Tibial nerve (tissue), 4 donors: ENCODE measurements at regions not wholly inside any gene's neighbourhood (a gene's known extent, or its start where the extent isn't known, plus 50 kb on each side); places are given as distances from the start of the nearest gene placed in this dataset.

Experiments used
- DNase-seq, 2 donors: peaks; one replicate each; pipeline ENCODE4 v3.0.0-alpha.2; 2019; ENCODE audit warnings: low spot score in 2 of 2
- H3K27ac ChIP-seq, 4 donors: fragments of 200-600 bp; sonication (generic) in 3 of 4; one replicate each; pipeline ENCODE4 v1.5.1; 2017 to 2019; ENCODE audit warnings: mild to moderate bottlenecking in 1 of 4
- H3K27me3 ChIP-seq, 2 donors: fragments of 200-600 bp; sonication (generic) in 1 of 2; one replicate each; pipeline versions ENCODE4 v1.5.1 to v1.6.0; 2017 to 2019
- H3K36me3 ChIP-seq, 3 donors: fragments of 200-600 bp; sonication (generic); one replicate each; pipeline ENCODE4 v1.5.1; 2018 to 2019
- H3K4me1 ChIP-seq, 4 donors: fragments of 200-600 bp; sonication (generic) in 3 of 4; one replicate each; pipeline ENCODE4 v1.5.1; 2017 to 2019
- H3K4me3 ChIP-seq, 4 donors: fragments of 200-600 bp; sonication (generic) in 3 of 4; one replicate each; pipeline ENCODE4 v1.5.1; 2017 to 2019; ENCODE audit warnings: mild to moderate bottlenecking in 1 of 4, moderate library complexity in 1 of 4
- H3K9me3 ChIP-seq, 4 donors: fragments of 200-600 bp; sonication (generic) in 3 of 4; one replicate each; pipeline ENCODE4 v1.5.1; 2017 to 2019
- EP300 ChIP-seq, 2 donors: sonication (generic); formaldehyde crosslinking; IDR thresholded peaks; one replicate each; pipeline ENCODE4 v1.6.1; 2017; ENCODE audit warnings: antibody characterized with exemption in 2 of 2, mild to moderate bottlenecking in 1 of 2
- POLR2A ChIP-seq, 2 donors: fragments of 450-650 bp; IDR thresholded peaks; one replicate each; pipeline ENCODE4 v1.6.1; 2017; ENCODE audit warnings: antibody characterized with exemption in 2 of 2, mild to moderate bottlenecking in 2 of 2, moderate library complexity in 2 of 2
- WGBS, 2 donors: methylation state at CpG; one replicate each; pipeline ENCODE4 v1.1.5; 2018; 5-methylcytosine and 5-hydroxymethylcytosine counted together
- TF ChIP-seq, protein P1 (sequence below), 5 experiments: fragments of 200-600 bp in 3 of 5; fragments of 450-650 bp in 2 of 5; sonication (generic) in 3 of 5; IDR thresholded peaks; one replicate each; pipeline ENCODE4 v1.5.1; 2016 to 2019; ENCODE audit warnings: antibody characterized with exemption in 5 of 5, mild to moderate bottlenecking in 3 of 5, moderate library complexity in 2 of 5

DNA sequence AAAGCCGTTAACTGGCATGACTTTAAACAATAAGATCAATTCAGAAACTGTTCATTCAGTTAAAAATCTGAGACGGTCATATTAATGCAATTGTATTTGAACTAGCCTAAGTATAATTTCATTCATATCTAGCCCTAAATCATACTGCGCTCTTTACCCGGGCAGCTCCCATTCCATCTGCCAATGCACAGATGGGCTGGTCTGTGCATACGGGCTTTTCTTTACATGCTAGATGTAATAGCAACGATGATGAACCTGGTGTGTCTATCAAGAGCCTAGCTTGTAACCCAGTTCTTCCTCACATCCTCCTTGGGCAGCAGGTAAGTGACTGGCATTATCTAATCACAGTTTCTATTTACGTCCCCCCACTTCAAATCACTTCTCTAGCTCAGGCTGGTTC lies 631.5 kb upstream of the KLHL29 start:
- Histone ChIP-seq H3K27me3 (no peaks in the 10 kb centered on the region), H3K27ac (no peak overlapping the region), H3K9me3 (no peaks in the 10 kb centered on the region), H3K36me3 (no peaks in the 10 kb centered on the region), H3K4me3 (no peak overlapping the region), H3K4me1 (no peaks in the 10 kb centered on the region)
- no peak for DNase-seq
- TF ChIP-seq EP300 (IDR thresholded peaks at IDR 0.05) = no peak
- TF ChIP-seq, protein P1, sequence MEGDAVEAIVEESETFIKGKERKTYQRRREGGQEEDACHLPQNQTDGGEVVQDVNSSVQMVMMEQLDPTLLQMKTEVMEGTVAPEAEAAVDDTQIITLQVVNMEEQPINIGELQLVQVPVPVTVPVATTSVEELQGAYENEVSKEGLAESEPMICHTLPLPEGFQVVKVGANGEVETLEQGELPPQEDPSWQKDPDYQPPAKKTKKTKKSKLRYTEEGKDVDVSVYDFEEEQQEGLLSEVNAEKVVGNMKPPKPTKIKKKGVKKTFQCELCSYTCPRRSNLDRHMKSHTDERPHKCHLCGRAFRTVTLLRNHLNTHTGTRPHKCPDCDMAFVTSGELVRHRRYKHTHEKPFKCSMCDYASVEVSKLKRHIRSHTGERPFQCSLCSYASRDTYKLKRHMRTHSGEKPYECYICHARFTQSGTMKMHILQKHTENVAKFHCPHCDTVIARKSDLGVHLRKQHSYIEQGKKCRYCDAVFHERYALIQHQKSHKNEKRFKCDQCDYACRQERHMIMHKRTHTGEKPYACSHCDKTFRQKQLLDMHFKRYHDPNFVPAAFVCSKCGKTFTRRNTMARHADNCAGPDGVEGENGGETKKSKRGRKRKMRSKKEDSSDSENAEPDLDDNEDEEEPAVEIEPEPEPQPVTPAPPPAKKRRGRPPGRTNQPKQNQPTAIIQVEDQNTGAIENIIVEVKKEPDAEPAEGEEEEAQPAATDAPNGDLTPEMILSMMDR (IDR thresholded peaks at IDR 0.05) = no peak
- no peak for TF ChIP-seq POLR2A (IDR thresholded peaks at IDR 0.05)
- WGBS, 2 donors = 73 to 82% methylated on average over 7 of the region's 7 CpGs

DNA sequence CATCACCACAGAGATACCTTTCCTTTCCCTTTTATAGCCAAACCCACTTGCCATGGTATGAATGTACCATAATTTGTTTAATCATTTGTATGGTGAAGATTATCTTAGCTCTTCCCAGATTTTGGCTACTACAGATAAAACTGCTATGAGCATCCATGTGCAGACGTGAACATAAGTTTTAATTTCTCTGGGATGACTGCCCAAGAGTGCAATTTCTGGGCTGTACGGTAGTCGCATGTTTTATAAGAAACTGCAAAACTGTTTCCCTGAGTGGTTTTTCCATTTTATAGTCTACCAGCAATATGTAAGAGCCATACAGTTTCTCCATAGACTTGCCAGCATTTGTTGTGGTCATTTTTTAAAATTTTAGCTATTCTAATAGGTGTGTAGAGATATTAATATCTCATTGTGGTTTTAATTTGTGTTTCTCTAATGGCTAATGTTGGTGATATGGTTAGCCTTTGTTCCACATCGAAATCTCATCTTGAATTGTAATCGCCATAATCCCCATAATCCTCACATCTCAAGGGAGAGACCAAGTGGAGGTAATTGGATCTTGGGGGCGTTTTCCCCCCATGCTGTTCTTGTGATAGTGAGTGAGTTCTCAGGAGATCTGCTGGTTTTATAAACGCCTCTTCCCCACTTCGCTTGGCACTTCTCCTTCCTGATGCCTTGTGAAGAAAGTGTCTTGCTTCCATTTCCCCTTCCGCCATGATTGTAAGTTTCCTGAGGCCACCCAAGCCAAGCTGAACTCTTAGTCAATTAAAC lies 628.5 kb upstream of the KLHL29 start:
- Histone ChIP-seq H3K9me3 (no peaks in the 10 kb centered on the region), H3K36me3 (no peaks in the 10 kb centered on the region), H3K4me3 (no peak overlapping the region), H3K27me3 (no peaks in the 10 kb centered on the region), H3K27ac (no peak overlapping the region), H3K4me1 (no peaks in the 10 kb centered on the region)
- TF ChIP-seq, protein P1 (IDR thresholded peaks at IDR 0.05) = no peak
- TF ChIP-seq POLR2A (IDR thresholded peaks at IDR 0.05) (no peak), EP300 (IDR thresholded peaks at IDR 0.05) (no peak)
- no peak for DNase-seq
- WGBS, 2 donors = 87 to 91% methylated on average over 9 of the region's 9 CpGs

DNA sequence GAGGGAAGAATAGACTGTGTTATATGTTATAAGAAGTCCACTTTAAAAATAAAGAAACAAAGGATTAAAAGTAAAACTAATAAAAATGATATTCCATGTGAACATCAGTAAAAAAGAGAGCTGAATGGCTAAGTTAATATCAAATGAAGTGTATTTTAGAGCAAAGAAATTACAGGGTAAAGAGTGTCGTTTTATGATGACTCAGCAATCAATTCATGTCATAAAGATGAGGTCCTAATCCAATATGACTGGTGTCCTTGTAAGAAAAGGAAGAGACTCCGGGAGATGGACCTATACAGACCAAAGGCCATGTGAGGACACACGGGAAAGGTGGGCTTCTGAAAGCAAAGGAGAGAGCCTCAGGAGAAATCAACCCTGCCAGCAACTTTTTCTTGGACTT lies 615.5 kb upstream of the KLHL29 start:
- no peaks in the 10 kb centered on the region for H3K36me3 ChIP-seq
- TF ChIP-seq EP300 (IDR thresholded peaks at IDR 0.05) = no peak
- TF ChIP-seq POLR2A (IDR thresholded peaks at IDR 0.05) = no peak
- TF ChIP-seq, protein P1 (IDR thresholded peaks at IDR 0.05) = no peak
- no peaks in the 10 kb centered on the region for H3K27me3 ChIP-seq
- DNase-seq = no peak
- peaks cover 0 to 6% (median 0%) of the 10 kb centered on the region in 4 donors for H3K9me3 ChIP-seq
- H3K4me3 ChIP-seq = no peak overlapping the region
- no peaks in the 10 kb centered on the region for H3K4me1 ChIP-seq
- H3K27ac ChIP-seq = no peak overlapping the region
- WGBS, 2 donors = 65 to 73% methylated on average over 3 of the region's 3 CpGs

DNA sequence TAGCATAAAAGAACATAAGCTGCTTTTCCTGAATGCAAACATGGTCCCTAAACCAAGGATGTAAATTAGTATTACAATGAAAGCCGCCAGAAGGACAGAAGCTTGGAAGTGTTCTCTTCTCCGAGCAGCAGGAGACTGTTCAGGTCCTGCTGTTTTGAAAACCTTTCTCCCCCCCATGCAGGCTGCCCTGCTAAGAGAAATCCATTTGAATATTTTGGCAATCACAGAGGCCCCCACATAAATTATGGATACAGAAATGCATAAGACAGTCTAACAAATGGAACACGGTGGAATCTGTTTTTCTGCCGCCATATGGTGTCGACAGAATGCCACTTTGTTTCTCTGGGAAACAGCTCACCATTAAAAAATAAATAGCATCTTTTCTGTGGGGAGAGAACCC lies 600.4 kb upstream of the KLHL29 start:
- DNase-seq = no peak
- Histone ChIP-seq H3K27me3 (no peaks in the 10 kb centered on the region), H3K4me3 (no peak overlapping the region), H3K27ac (no peak overlapping the region), H3K36me3 (no peaks in the 10 kb centered on the region), H3K4me1 (no peaks in the 10 kb centered on the region), H3K9me3 (no peaks in the 10 kb centered on the region)
- TF ChIP-seq, protein P1 (IDR thresholded peaks at IDR 0.05) = no peak
- TF ChIP-seq EP300 (IDR thresholded peaks at IDR 0.05) = no peak
- no peak for TF ChIP-seq POLR2A (IDR thresholded peaks at IDR 0.05)
- 59 to 66% methylated on average over 5 of the region's 5 CpGs for WGBS, 2 donors

DNA sequence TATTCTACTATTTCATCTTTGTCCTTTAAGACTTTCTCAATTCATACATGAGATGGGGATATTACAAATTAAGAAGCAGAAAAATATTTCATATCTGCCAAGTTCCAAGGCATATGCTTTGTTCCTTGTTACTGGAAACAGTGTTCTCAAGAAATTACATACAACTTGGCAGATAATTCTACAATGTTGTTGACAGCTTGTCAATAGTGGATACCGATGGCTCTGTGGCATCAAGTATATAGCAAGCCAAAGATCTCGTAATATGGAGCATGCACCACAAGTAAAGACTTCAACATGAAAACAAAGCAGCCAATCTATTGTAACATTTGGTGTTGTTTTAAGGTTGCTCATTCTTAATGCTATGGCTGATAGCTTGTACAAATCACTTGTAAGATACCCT lies 598.2 kb upstream of the KLHL29 start:
- H3K4me1 ChIP-seq = no peaks in the 10 kb centered on the region
- no peaks in the 10 kb centered on the region for H3K27me3 ChIP-seq
- WGBS, 2 donors = 49 to 68% methylated on average over 2 of the region's 2 CpGs
- H3K27ac ChIP-seq = no peak overlapping the region
- DNase-seq = no peak
- H3K4me3 ChIP-seq = no peak overlapping the region
- H3K9me3 ChIP-seq = no peaks in the 10 kb centered on the region
- H3K36me3 ChIP-seq = no peaks in the 10 kb centered on the region
- TF ChIP-seq, protein P1 (IDR thresholded peaks at IDR 0.05) = no peak
- TF ChIP-seq EP300 (IDR thresholded peaks at IDR 0.05) = no peak
- TF ChIP-seq POLR2A (IDR thresholded peaks at IDR 0.05) = no peak
